AG20443 (cell line): ENCODE measurements at regions not wholly inside any gene's neighbourhood (a gene's known extent, or its start where the extent isn't known, plus 50 kb on each side); places are given as distances from the start of the nearest gene placed in this dataset.
"Not testable (repeated sequence)": the region's sequence is repeated elsewhere in the genome, so short reads cannot be mapped to it uniquely, and the experiment has no call there.

ENCODE experiments used
- DNase-seq: peaks from one replicate; pipeline ENCODE4 v3.0.0; 2012; ENCODE audit warnings: low spot score, mixed read lengths

- DNase-seq = not testable (repeated sequence)
Observed at GRCh38 chr7:149995369-149996026, 121.7 kb downstream of the ATP6V0E2 start.

GRCh38 chr7:150000780-150001599 is 127.2 kb downstream of the ATP6V0E2 start:
- not testable (repeated sequence) for DNase-seq

GRCh38 chr7:150003304-150003810 is 129.6 kb downstream of the ATP6V0E2 start:
- DNase-seq = no peak

GRCh38 chr7:150003973-150004372 is 130.2 kb downstream of the ATP6V0E2 start:
- not testable (repeated sequence) for DNase-seq

GRCh38 chr7:150004843-150005242 is 131.1 kb downstream of the ATP6V0E2 start:
- DNase-seq = not testable (repeated sequence)

- DNase-seq = not testable (repeated sequence)
Observed at GRCh38 chr7:150009620-150010303, 136.0 kb downstream of the ATP6V0E2 start.

- not testable (repeated sequence) for DNase-seq
Observed at GRCh38 chr7:150016651-150017189, 143.0 kb downstream of the ATP6V0E2 start.

GRCh38 chr7:150020210-150020609 is 146.4 kb downstream of the ATP6V0E2 start:
- not testable (repeated sequence) for DNase-seq

- DNase-seq = not testable (repeated sequence)
Observed at GRCh38 chr7:150024550-150025490, 151.1 kb downstream of the ATP6V0E2 start.

- DNase-seq = not testable (repeated sequence)
Observed at GRCh38 chr7:150025802-150026201, 152.0 kb downstream of the ATP6V0E2 start.

GRCh38 chr7:150028344-150029012 is 154.7 kb downstream of the ATP6V0E2 start:
- DNase-seq = not testable (repeated sequence)

GRCh38 chr7:150029013-150029389 is 155.2 kb downstream of the ATP6V0E2 start:
- DNase-seq = not testable (repeated sequence)

- not testable (repeated sequence) for DNase-seq
Observed at GRCh38 chr7:150031733-150032132, 158.0 kb downstream of the ATP6V0E2 start.

- DNase-seq = not testable (repeated sequence)
Observed at GRCh38 chr7:150033711-150034110, 159.9 kb downstream of the ATP6V0E2 start.

GRCh38 chr7:150035769-150036168 is 162.0 kb downstream of the ATP6V0E2 start:
- not testable (repeated sequence) for DNase-seq

- DNase-seq = not testable (repeated sequence)
Observed at GRCh38 chr7:150039061-150039460, 165.3 kb downstream of the ATP6V0E2 start.

GRCh38 chr7:150042281-150042680 is 168.5 kb downstream of the ATP6V0E2 start:
- not testable (repeated sequence) for DNase-seq

GRCh38 chr7:150044771-150045170 is 171.0 kb downstream of the ATP6V0E2 start:
- peak; percentile 15 for DNase-seq

GRCh38 chr7:150045596-150045995 is 171.8 kb downstream of the ATP6V0E2 start:
- DNase-seq = not testable (repeated sequence)
